Suppressor macrophage treated with lipopolysaccharide for 1 hour (primary cell): ENCODE measurements at regions not wholly inside any gene's neighbourhood (a gene's known extent, or its start where the extent isn't known, plus 50 kb on each side); places are given as distances from the start of the nearest gene placed in this dataset.
"Not testable (repeated sequence)": the region's sequence is repeated elsewhere in the genome, so short reads cannot be mapped to it uniquely, and the experiment has no call there.

ENCODE experiments used
- DNase-seq, 3 donors: peaks; one replicate each; pipeline ENCODE4 v3.0.0-alpha.2; 2020 to 2022

DNA sequence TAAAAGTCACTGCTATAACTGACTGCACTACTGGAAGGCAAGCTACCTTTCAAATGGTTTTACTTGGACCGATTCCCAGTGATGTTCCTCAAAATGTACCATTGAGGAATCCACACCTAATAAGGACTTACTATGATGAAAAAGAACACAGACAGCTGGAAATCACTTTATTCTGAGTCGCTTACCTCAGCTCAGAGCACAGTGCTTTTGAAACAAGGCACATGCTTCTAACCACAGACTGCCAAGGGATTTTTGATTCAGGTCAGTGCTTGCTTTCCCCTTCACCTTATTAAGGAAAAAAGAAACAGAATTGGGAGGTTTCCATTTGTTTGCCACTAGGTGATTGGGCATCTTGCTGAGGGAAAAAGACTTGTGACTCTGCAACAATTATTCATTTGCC is 707.5 kb upstream of the FSHR start:
- DNase-seq, result no peak

DNA sequence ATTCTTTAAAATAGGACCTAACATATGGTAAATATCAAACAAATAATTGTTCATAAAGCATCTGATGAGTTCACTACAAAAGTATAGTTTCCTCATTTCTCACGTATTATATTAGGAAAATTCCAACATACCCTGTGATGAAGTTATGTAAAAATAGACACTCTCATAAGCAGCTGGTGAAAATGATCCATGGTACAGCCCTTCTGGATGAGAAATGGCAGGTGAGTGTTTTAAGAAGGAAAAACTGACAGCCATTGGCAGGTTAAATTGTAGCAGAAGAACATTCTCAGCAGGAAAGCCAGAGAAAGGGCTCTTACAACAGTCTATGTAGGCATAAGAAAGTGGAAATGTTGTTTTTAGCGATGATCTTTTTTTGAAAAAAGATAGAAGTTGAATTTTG is 706.5 kb upstream of the FSHR start:
- no peak for DNase-seq

DNA sequence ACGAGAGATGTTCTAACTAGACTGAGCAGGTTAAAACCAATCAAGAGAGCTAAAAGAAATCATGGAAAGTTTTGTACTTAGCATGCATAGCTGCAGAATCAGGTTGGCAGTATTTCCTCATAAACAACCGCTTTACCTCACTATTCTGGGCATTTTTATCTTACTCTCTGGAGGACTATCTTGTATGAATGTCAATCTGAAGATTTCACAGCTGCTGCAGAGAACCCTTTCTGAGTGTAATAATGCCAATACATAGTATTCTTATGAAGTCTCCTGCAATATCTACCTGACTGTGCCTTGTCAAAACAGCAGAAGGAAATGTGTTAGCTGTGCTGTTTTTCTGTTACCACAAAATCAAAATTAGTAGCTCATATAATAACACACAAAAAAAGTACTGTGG is 705.9 kb upstream of the FSHR start:
- DNase-seq, result no peak

DNA sequence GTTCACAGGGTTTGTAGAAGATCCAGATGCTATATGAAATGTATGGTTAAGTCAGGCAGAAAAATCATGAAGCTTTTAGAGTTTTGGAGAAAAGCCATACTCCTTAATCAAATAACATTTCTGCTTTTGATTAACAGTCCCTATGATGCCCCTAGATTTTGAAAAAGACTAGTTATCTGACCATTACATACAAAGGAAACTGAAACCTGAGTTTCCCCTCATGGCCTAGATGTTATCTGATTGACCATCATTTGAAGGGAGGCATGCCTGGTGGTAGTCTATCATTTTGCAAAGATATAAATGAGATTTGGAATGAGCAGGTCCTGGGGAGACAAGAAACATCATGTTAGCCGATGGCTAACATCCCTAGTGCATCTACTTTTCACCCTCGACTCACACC is 704.3 kb upstream of the FSHR start:
- no peak for DNase-seq

DNA sequence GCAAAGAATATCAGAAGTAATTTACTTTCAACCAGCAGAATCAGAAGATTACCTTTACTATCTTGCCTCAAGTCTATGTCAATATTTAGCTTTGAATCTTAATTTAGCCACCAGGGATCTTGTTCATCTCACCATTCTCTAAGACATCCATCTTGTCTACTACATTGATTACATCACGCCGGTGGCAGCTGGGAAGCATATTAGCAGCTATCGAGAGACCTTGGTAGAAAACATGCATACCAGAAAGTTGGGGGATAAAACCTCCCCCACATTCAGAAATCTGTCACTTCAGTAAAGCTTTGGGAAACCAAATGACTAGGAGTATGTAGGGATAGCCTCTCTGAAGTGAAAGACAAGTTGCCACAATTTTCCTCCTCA is 703.8 kb upstream of the FSHR start:
- DNase-seq, result no peak

DNA sequence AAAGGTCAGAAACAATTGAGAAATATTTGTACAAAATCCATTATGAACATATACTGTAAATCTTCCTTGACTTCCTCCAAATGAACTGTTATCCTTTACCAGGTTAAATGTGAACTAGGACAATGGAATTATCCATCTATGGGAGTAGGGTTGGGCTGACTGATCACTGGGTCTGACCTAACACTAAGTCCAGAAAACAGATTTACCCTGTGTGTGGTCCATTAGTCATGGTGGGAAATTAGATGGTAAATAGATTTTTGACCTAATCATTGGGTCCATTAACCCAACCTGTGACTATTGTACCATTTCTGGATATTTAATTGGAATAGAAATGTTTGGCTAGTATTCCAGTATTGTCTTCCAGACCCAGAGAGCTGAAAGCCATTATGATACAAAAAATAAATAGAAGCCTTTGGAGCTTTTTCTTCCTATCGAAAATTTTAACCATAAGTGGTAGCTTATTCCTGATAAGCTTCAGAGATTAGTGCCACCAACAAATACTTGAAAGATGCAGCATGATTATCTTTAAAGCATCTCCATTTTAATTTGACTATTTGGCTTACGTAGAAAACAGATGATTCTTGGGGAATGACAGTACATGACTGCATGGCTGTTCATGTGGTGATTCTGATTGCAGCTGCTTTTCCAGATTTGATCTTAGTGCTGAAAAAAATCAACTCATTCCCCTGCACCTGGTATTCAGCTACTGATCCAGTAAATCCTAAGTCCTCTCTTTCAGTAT is 703.2 kb upstream of the FSHR start:
- no peak for DNase-seq

DNA sequence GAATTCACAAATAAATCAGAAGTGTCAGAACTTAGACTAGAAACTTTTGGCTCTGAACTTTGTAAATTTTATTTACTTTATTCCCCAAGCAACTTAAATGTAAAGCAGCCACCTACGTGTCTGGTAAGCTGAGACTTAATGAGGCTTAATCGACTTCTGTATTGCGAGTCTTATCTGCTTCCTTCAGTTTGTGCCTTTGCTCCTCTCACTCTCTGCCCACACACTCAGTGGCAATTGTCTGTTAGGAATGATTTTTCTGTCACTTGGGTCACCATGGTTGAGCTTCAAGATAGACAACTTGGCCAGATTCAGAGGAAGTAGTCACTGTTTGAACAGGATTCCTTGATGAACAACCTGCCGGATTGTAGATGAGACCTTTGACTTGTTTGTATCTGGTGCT is 691.4 kb upstream of the FSHR start:
- DNase-seq, result no peak

DNA sequence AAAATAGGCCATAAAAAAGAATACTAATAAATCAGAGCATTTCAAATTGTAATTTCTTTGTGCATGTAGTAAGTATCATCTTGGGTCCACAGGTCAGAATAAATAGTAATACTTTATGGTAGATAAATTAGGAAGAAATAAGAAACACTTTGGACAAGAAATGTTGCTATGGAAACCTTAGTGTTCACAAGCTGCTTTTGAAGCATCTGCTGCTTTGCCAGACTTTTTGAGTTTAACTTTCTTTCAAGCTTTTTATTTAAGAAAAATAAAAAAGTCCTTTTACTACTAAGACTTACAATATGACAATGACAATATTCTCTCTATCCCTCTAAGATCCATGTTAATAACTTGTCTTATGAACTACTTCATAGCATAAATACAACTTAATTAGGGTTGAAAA is 690.7 kb upstream of the FSHR start:
- DNase-seq, result no peak

DNA sequence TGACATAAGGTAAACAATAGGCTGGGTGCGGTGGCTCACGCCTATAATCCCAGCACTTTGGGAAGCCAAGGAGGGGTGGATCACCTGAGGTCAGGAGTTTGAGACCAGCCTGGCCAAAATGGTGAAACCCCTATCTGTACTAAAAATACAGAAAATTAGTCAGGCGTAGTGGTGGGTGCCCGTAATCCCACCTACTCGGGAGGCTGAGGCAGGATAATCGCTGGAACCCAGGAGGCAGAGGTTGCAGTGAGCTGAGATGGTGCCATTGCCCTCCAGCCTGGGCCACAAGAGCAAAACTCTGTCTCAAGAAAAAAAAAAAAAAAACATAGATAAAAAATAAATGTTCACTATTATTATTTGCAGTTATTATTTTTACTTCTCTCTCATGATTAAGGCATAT is 689.8 kb upstream of the FSHR start:
- not testable (repeated sequence) for DNase-seq

DNA sequence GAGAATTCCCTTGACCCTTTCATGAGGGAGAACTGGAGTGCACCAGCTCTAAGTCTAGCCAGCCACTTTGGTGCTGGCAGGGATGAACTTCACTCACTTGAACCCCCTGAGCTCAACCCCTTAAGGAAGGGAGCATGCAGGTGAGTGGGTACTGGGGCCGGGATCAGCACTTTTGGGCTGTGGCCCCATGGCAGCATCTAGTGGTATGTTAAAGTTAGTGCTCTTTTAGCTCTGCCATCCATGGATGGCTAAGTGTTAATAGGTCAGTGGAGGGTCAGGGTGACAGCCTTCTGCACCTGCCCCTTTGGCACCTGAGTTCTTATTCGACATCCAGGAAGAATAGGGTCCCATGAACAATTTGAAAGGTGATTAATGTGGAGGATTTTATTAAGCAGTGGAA is 689.0 kb upstream of the FSHR start:
- no peak for DNase-seq

DNA sequence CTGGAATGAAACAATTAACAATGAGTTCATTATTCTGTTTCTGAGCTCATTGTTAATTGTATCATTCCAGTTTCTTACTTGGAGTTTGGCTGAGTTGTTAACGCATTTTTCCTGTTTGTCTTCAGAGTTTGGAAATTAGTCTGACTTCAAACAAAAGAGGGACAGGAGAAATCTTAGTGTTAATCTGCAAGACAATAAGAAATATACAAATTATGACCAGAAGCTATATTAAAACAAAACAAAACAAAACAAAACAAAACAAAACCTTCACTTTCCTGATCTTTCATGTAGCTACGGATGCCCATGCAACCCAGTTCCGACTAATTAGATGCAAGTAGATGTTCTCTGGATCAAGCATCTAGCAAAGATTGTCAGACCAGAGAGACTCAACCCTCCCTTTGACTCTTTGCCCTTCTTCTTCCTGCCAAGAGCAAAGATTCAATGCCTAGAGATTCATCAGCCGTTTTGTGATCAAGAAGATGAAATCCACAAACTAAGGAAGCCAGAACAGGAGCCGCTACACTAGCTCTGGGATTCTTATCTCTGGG is 686.2 kb upstream of the FSHR start:
- no peak for DNase-seq

DNA sequence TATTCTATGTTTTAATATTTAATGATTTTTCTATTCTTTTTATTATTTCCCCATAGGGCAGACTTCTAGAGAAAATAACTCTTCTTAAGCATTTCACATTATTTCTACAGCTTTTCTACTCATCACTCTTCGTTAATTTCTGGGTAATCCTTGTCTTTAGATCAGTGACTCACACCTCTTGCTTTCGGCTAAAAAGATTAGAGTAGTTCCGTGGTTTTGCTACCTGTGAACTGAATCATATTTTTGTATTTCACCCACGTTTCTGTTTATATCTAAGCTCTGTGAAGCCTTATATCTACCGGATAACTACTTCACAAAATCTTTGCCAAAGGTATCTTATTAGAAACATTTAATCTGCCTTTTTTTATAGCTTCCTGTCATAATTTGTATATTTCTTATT is 685.5 kb upstream of the FSHR start:
- no peak for DNase-seq

DNA sequence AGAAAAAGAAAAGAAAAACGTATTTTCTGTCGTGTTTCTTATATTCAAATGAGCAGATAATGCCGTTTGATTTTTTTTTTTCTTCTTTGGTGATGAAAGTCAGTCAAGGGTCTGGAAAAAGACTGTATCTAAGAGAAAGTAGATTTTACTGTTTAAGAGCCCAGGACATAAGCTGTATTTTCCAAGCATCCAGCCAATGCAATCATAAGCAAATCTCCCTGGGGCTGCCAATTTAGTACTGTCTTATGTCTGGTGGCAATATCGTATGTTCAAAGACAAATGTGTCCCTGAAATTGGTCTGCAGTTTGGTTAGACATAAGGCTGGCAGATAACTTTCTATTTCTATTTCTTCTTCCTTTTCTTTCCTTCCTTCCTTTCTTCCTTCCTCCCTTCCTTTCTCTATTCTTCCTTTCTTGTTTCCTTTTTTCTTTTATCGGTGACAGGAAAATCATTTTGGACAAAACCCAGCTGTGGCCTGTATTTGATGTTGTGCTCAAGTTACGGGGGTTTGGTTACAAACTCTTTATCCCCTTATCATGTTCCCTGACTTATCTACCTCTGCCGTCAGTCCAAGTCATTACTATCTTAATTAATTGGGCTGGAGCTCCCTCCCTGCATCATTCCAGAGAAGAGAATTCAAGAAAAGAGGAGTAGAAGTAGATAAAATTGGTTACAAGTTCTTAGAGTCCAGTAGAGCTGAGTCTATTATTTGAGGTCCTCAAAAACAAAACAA is 683.4 kb upstream of the FSHR start:
- DNase-seq, result no peak

DNA sequence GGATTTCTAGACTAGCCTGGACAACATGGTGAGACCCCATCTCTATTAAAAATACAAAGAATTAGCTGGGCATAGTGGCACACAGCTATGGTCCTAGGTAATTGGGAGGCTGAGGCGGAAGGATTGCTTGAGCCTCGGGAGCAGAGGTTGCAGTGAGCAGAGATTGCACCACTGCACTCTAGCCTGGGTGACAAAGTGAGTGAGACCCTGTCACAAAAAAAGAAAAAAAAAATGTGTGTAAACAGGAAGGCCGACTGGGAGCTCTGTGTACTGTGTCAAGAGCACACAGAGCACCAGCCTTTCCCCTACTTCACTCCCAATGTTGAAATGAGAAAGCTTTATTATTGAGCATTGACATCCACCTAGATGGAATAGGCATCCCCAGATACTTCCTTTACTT is 681.7 kb upstream of the FSHR start:
- DNase-seq, result no peak

DNA sequence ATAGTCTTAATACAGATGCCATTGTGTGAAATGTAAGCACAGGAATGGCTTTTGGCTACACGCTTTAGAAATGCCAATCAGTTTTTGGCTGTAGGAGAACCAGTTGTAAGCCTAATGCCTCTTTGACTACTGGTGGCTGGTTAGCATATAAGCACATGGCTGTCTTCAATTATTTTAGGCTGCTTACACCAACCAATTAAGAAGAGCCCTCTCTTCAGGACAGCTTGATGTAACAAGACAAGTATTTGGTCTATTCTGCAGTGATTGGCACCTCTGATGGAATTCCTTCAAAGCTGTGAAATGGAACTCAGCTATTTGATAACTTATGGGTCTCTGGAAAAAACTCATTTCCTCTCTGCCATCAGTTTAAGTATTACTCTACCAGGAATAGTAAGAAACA is 680.1 kb upstream of the FSHR start:
- DNase-seq, result no peak

DNA sequence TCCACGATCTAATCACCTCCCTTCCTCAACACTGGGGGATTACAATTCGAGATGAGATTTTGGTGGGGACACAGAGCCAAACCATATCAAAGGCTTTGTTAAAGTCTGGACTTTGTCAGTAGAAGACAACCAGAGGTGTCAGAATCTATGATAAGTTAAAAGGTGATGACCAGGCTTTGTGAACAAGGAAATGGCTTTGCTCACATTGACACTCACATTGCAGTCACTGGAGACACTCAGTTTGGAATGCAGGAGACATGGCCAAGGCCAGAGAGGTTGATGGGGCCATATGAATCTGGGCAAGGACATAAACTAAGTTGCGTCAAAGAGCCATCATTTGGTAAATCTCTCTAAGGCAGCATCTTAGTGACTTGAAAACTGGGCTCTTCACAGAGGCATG is 678.2 kb upstream of the FSHR start:
- DNase-seq, result no peak

DNA sequence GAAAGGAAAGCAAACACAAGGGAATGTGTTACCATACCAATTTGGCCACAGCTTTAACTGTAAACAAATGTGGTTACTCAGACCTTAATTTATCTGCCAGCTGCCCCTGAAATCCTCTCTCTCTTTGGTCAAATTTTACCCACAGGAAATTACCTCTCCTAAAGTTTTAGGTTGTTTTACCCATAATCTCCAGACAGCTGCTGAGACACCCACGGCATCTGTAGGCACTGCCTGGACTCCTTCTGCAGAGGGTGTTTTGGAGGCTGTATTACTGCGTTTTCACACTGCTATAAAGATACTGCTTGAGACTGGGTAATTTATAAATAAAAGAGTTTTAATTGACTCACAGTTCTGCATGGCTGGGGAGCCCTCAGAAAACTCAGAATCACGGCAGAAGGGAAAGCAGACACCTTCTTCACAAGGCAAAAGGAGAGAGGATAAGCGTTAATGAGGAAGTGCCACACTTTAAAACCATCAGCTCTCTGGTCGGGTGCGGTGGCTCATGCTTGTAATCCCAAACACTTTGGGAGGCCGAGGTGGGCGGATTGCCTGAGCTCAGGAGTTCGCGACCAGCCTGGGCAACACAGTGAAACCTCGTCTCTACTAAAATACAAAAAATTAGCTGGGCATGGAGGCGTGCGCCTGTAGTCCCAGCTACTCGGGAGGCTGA is 677.5 kb upstream of the FSHR start:
- DNase-seq, result no peak

DNA sequence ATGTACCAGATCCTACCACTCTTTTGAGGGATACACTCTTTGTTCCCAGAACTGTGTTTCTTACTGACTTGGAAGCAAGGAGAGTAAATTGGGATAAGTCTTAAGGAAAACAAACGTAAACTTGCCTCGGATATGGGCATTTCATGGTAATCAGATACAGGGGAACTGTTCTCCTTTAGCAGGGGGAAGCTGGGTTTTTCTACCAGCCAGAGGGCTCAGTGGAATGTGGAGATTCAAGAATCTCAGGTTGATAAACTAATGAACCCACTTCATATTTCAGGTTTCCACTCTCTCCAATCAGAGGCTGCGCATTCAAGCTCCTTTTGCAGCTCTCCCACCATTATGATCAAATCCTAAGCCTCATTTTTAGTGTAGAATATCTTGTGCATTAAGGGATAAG is 676.5 kb upstream of the FSHR start:
- no peak for DNase-seq

DNA sequence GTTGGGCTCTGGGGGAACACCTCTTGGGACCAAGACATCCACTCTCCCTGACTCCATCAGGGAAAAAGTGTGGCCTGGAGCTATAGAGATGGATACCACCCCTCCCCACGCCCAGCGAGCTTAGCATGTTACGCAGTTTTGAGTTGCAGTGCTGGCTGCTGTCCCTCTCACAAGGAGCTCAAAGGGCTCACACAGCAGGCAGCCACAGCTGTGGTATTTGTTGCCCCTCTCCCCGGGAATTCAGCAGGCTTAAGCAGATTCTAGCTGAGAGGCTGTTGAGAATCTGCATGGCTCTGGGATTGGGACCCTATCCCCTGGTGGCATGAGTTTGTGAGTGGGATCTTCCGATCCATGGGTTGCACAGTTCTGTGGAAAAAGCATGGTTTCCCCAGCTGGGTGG is 673.1 kb upstream of the FSHR start:
- no peak for DNase-seq

DNA sequence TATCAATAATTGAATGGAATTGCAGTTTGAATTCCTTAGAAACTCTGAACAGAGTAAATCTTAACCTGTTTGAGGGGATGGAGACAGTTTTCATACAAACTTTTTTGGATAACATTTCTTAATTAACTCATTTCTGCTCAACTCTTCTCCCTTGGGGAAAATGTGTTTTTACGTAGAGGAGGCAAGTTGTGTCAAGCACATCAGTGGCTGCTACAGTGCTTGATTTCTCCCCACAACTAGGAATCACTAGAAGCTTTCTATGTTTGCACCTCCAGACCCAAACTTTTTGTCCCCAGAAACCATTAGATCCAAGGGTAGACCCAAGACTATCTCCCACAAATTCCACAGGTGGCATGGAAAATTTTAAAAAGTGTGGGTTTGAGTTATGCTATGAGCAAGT is 658.9 kb upstream of the FSHR start:
- DNase-seq, result no peak

DNA sequence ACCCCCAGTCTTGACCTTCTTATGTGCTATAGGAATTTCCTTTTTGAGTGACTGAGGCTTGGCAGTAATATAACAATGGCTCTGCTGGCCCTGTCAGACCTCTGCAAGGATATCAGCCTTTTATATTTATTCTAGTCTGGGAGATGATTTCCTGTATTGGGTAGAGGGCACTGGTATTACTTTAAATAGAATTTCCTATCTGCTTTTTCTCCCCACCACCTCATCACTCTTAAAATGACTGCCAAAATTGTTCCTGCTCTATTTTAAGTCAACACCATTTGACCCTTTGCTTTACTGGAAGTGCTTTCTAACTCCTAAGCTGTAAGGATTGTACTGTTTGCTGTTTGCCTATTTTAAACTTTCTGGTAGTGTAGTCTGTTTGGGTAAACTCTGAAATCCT is 658.4 kb upstream of the FSHR start:
- DNase-seq, result no peak

DNA sequence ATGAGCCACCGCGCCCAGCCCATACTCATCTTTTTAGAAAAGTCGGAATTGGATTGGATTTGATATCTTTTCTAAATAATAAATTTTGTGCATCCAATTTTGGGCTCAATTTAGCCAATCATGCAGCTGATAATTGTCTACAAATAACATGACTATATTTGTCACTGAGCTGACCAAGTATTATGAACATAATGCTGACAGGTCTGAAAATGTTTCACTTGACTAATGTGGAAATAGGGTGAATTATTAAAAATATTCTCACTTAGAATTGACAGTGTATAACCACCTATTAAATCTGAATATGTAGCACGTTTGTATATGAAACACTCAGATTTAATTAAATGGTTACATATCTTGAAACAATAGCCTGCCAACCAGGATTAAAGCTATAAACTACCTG is 657.2 kb upstream of the FSHR start:
- no peak for DNase-seq

DNA sequence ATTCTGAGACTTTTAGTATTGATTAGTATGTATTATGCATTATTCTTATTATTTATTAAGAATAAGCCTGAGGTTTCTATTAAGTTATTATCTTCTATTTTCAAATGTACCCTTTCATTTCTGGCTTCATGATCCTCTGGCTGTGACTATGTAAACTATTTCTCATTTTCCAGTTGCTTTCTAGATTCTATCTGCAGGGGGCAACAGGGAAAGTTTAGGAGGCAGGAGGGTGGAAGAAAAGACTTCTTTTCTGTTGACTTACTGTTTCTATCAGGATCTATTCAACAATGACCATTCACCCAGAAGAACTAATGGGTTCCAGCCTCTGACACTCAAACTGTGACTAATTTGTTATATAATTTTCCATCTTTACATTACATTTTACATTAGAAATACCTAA is 653.4 kb upstream of the FSHR start:
- no peak for DNase-seq

DNA sequence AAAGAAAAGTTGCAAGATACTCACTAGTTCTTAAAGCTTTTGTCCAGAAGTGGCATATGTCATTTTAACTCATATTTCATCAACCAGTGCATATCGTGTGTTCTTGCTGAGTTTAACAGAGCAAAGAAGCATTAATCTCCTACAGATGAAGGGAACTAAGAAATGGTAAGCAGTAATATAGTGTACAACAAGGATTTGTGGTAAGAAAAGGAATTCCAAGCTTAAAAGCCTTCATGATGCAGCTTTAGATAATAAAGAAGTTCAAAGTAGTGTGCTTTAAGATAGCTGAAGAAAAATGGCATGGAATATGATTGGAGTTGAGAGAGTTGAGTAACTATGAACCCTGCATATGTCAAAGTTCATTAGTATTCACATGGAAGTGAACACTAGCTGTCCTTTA is 649.8 kb upstream of the FSHR start:
- DNase-seq, result no peak
